ENCODE measurements at regions not wholly inside any gene's neighbourhood (a gene's known extent, or its start where the extent isn't known, plus 50 kb on each side); places are given as distances from the start of the nearest gene placed in this dataset.

- no peak for DNase-seq
These were observed 1595.7 kb downstream of the HACE1 start for GRCh38 chr6:103264020-103264419.

GRCh38 chr6:103255132-103255531 is 1604.6 kb downstream of the HACE1 start:
- DNase-seq = no peak

GRCh38 chr6:103236923-103237322 is 1622.8 kb downstream of the HACE1 start:
- no peak for DNase-seq

GRCh38 chr6:103231181-103231580 is 1628.5 kb downstream of the HACE1 start:
- DNase-seq = no peak

GRCh38 chr6:103215847-103216246 is 1643.9 kb downstream of the HACE1 start:
- DNase-seq = no peak

GRCh38 chr6:103210686-103211085 is 1649.0 kb downstream of the HACE1 start:
- no peak for DNase-seq

- no peak for DNase-seq
These were observed 1661.3 kb downstream of the HACE1 start for GRCh38 chr6:103198386-103198785.

- no peak for DNase-seq
These were observed 1666.3 kb downstream of the HACE1 start for GRCh38 chr6:103193413-103193812.

GRCh38 chr6:103191391-103192093 is 1668.2 kb downstream of the HACE1 start:
- no peak for DNase-seq

GRCh38 chr6:103184776-103185175 is 1674.9 kb downstream of the HACE1 start:
- no peak for DNase-seq

- no peak for DNase-seq
These were observed 1675.8 kb downstream of the HACE1 start for GRCh38 chr6:103183831-103184411.

GRCh38 chr6:103178193-103178592 is 1681.5 kb downstream of the HACE1 start:
- DNase-seq = no peak

- no peak for DNase-seq
These were observed 1681.9 kb downstream of the HACE1 start for GRCh38 chr6:103177791-103178190.

GRCh38 chr6:103175056-103175455 is 1684.7 kb downstream of the HACE1 start:
- DNase-seq = no peak

GRCh38 chr6:103167345-103168071 is 1692.2 kb downstream of the HACE1 start:
- no peak for DNase-seq

GRCh38 chr6:103154779-103155572 is 1704.7 kb downstream of the HACE1 start:
- no peak for DNase-seq

- DNase-seq = no peak
These were observed 1706.7 kb downstream of the HACE1 start for GRCh38 chr6:103153016-103153415.

GRCh38 chr6:103142902-103143301 is 1716.8 kb downstream of the HACE1 start:
- DNase-seq = no peak

- no peak for DNase-seq
These were observed 1719.3 kb downstream of the HACE1 start for GRCh38 chr6:103140308-103141027.

- no peak for DNase-seq
These were observed 1720.3 kb downstream of the HACE1 start for GRCh38 chr6:103139377-103139776.

GRCh38 chr6:103124471-103124870 is 1731.0 kb downstream of the GRIK2 start:
- no peak for DNase-seq

GRCh38 chr6:103122766-103123601 is 1729.5 kb downstream of the GRIK2 start:
- peak; percentile 38 for DNase-seq

Measured in MV-4-11 (cell line).